PC-9 (cell line): ENCODE measurements at regions not wholly inside any gene's neighbourhood (a gene's known extent, or its start where the extent isn't known, plus 50 kb on each side); places are given as distances from the start of the nearest gene placed in this dataset.

Source experiments
- BruUV-seq: library from RNA; stranded (reverse); fragments of 400-500 nt; replicated peaks from 2 replicates; lab custom pipeline; 2021; lab: Mats Ljungman, UMichigan
- CTCF ChIA-PET: fragments of 300-600 bp; sonication (Branson Sonifier 250); formaldehyde crosslinking; loops from one replicate; lab custom pipeline; 2022; ENCODE audit warnings: antibody characterized with exemption; lab: Charles Lee
- POLR2A ChIA-PET: fragments of 300-600 bp; sonication (Branson Sonifier 250); formaldehyde crosslinking; loops from one replicate; lab custom pipeline; 2022; ENCODE audit warnings: antibody characterized with exemption; ENCODE audit not compliant: unreplicated experiment; lab: Charles Lee
- DNase-seq, 2 experiments: peaks; one replicate each; pipeline versions ENCODE4 v3.0.0 to v3.0.0-alpha.2; 2015 to 2022; ENCODE audit warnings: mixed read lengths in 1 of 2
- H2AFZ ChIP-seq: fragments of 200-600 bp; sonication (generic); 2 replicates; pipeline ENCODE4 v1.8.1; 2017; ENCODE audit warnings: antibody characterized with exemption
- H3F3A ChIP-seq: fragments of 200-600 bp; sonication (generic); 2 replicates; pipeline ENCODE4 v1.8.1; 2017; ENCODE audit warnings: antibody characterized with exemption, mild to moderate bottlenecking, low read depth; ENCODE audit not compliant: insufficient read depth
- H3K27ac ChIP-seq: fragments of 200-600 bp; sonication (generic); 2 replicates; pipeline ENCODE4 v1.6.1; 2016; ENCODE audit warnings: mixed run types
- H3K27me3 ChIP-seq: fragments of 200-600 bp; sonication (generic); 2 replicates; pipeline ENCODE4 v1.6.1; 2016; ENCODE audit warnings: low read depth, mixed run types; ENCODE audit not compliant: insufficient read depth
- H3K36me3 ChIP-seq: fragments of 200-600 bp; sonication (generic); 2 replicates; pipeline ENCODE4 v1.6.1; 2016; ENCODE audit warnings: low read depth, mixed run types
- H3K4me1 ChIP-seq: fragments of 200-600 bp; sonication (generic); replicated peaks from 2 replicates; pipeline ENCODE4 v1.6.1; 2016; ENCODE audit warnings: mixed run types; ENCODE audit not compliant: insufficient read depth
- H3K4me2 ChIP-seq: fragments of 200-600 bp; sonication (generic); 2 replicates; pipeline ENCODE4 v1.6.1; 2017; ENCODE audit warnings: mixed run types
- H3K4me3 ChIP-seq: fragments of 200-600 bp; sonication (generic); 2 replicates; pipeline ENCODE4 v1.6.1; 2016; ENCODE audit warnings: mixed run types
- H3K79me2 ChIP-seq: fragments of 200-600 bp; sonication (generic); 2 replicates; pipeline ENCODE4 v1.6.1; 2017; ENCODE audit warnings: low read depth, mixed run types
- H3K9me2 ChIP-seq: fragments of 200-600 bp; sonication (generic); 2 replicates; pipeline ENCODE4 v1.8.1; 2017; ENCODE audit warnings: mild to moderate bottlenecking; ENCODE audit not compliant: insufficient read depth
- H3K9me3 ChIP-seq: fragments of 200-600 bp; sonication (generic); 2 replicates; pipeline ENCODE4 v1.8.1; 2016; ENCODE audit warnings: low read depth; ENCODE audit not compliant: insufficient read depth
- H4K20me1 ChIP-seq: fragments of 200-600 bp; sonication (generic); 2 replicates; pipeline ENCODE4 v1.8.1; 2017; ENCODE audit not compliant: insufficient read depth
- CTCF ChIP-seq: fragments of 200-600 bp; sonication (generic); conservative IDR thresholded peaks from 2 replicates; pipeline ENCODE4 v1.6.1; 2017; ENCODE audit warnings: mixed run types, antibody characterized with exemption, mild to moderate bottlenecking, moderate library complexity
- EZH2 ChIP-seq: fragments of 200-600 bp; sonication (generic); IDR thresholded peaks from 2 replicates; pipeline ENCODE4 v1.8.0; 2017; ENCODE audit warnings: antibody characterized with exemption, low read depth
- intact Hi-C: fragments of 100-400 bp; cut with micrococcal nuclease; formaldehyde crosslinking; loops from one replicate; pipeline ENCODE4 v1.10.0; 2022; ENCODE audit not compliant: unreplicated experiment

GRCh38 chr20:12594410-12595088 is 414.2 kb upstream of the SPTLC3 start:
- no peaks in the 10 kb centered on the region for H4K20me1 ChIP-seq
- H3K36me3 ChIP-seq = no peaks in the 10 kb centered on the region
- intact Hi-C loops = no loop called here
- H3K27me3 ChIP-seq = no peaks in the 10 kb centered on the region
- POLR2A ChIA-PET = interaction anchor here (0.6 kb wide), 1 partner anchor 159 kb away, joined by 3 read pairs; no protein-coding TSS in a partner anchor
- 0 out of 2 replicates have a peak, but pooled peaks cover 4% of the 10 kb centered on the region for H3K4me1 ChIP-seq
- no peaks in the 10 kb centered on the region for H3K9me2 ChIP-seq
- BruUV-seq = no TSS peak
- H3F3A ChIP-seq = no peaks in the 10 kb centered on the region
- H3K4me3 ChIP-seq = no peak overlapping the region
- no peaks in the 10 kb centered on the region for H3K79me2 ChIP-seq
- CTCF ChIA-PET = no interaction called here
- no peaks in the 10 kb centered on the region; the same call in 1 of the 2 replicates for H3K9me3 ChIP-seq
- no peak overlapping the region for H2AFZ ChIP-seq
- no peak overlapping the region for H3K27ac ChIP-seq
- no peak for TF ChIP-seq EZH2
- TF ChIP-seq CTCF = no peak
- H3K4me2 ChIP-seq = peak overlapping the region; percentile 34; the same call in 1 of the 2 replicates
- no peak for DNase-seq

GRCh38 chr20:12595841-12596240 is 412.9 kb upstream of the SPTLC3 start:
- H2AFZ ChIP-seq = no peak overlapping the region
- no peaks in the 10 kb centered on the region for H4K20me1 ChIP-seq
- no peaks in the 10 kb centered on the region for H3K36me3 ChIP-seq
- DNase-seq = no peak
- intact Hi-C loops = no loop called here
- H3F3A ChIP-seq = no peaks in the 10 kb centered on the region
- BruUV-seq = no TSS peak
- no peak overlapping the region for H3K27ac ChIP-seq
- no peaks in the 10 kb centered on the region for H3K79me2 ChIP-seq
- no peaks in the 10 kb centered on the region for H3K27me3 ChIP-seq
- no peaks in the 10 kb centered on the region; the same call in 1 of the 2 replicates for H3K9me2 ChIP-seq
- ChIA-PET POLR2A (no interaction called here), CTCF (no interaction called here)
- 0 out of 2 replicates have a peak, but pooled peaks cover 4% of the 10 kb centered on the region for H3K4me1 ChIP-seq
- H3K9me3 ChIP-seq = no peaks in the 10 kb centered on the region; the same call in 1 of the 2 replicates
- no peak overlapping the region for H3K4me2 ChIP-seq
- H3K4me3 ChIP-seq = no peak overlapping the region
- TF ChIP-seq EZH2 = no peak
- no peak for TF ChIP-seq CTCF

GRCh38 chr20:12596863-12597262 is 411.9 kb upstream of the SPTLC3 start:
- ChIA-PET CTCF (no interaction called here), POLR2A (no interaction called here)
- intact Hi-C loops = no loop called here

More at GRCh38 chr20:12596863-12597262, 411.9 kb upstream of the SPTLC3 start:
- H3K27ac ChIP-seq = no peak overlapping the region
- TF ChIP-seq EZH2 = no peak
- no peak for TF ChIP-seq CTCF
- H3K36me3 ChIP-seq = no peaks in the 10 kb centered on the region
- H3K9me2 ChIP-seq = no peaks in the 10 kb centered on the region; the same call in 1 of the 2 replicates
- BruUV-seq = no TSS peak
- H2AFZ ChIP-seq = no peak overlapping the region
- no peak overlapping the region for H3K4me2 ChIP-seq
- no peaks in the 10 kb centered on the region; the same call in 1 of the 2 replicates for H3K9me3 ChIP-seq
- no peaks in the 10 kb centered on the region for H3K27me3 ChIP-seq
- 0 out of 2 replicates have a peak, but pooled peaks cover 4% of the 10 kb centered on the region for H3K4me1 ChIP-seq
- no peaks in the 10 kb centered on the region for H4K20me1 ChIP-seq
- no peaks in the 10 kb centered on the region for H3K79me2 ChIP-seq
- H3F3A ChIP-seq = no peaks in the 10 kb centered on the region
- no peak overlapping the region for H3K4me3 ChIP-seq
- no peak for DNase-seq
